HEK293 (cell line): ENCODE measurements at regions not wholly inside any gene's neighbourhood (a gene's known extent, or its start where the extent isn't known, plus 50 kb on each side); places are given as distances from the start of the nearest gene placed in this dataset.

Experiments used
- CTCF ChIA-PET: fragments of 350-600 bp; formaldehyde crosslinking; extraction: SDS; loops from one replicate; lab custom pipeline; 2021; ENCODE audit warnings: antibody characterized with exemption; lab: Yijun Ruan, JAX
- POLR2A ChIA-PET: fragments of 300-600 bp; formaldehyde crosslinking; extraction: SDS; loops from one replicate; lab custom pipeline; 2020; ENCODE audit warnings: antibody characterized with exemption, inconsistent platforms; lab: Yijun Ruan, JAX
- H3K27ac ChIP-seq: fragments of 200-500 bp; sonication (Bioruptor generic); 2 replicates; pipeline ENCODE4 v1.5.1; 2014; ENCODE audit warnings: low read depth, low read length, control low read depth, inconsistent platforms; ENCODE audit errors: extremely low read depth
- H3K36me3 ChIP-seq, 2 experiments: fragments of 200-500 bp in 1 of 2; sonication (Bioruptor generic) in 1 of 2; 1 replicate in 1 of 2; 2 replicates in 1 of 2; pipeline ENCODE4 v1.5.1; 2014 to 2017; ENCODE audit warnings: inconsistent platforms in 2 of 2, low read length in 2 of 2; ENCODE audit not compliant: control insufficient read depth in 2 of 2, insufficient read depth in 1 of 2
- H3K4me1 ChIP-seq: fragments of 200-500 bp; sonication (Bioruptor generic); 2 replicates; pipeline ENCODE4 v1.5.1; 2014; ENCODE audit warnings: mild to moderate bottlenecking, low read length, inconsistent platforms; ENCODE audit not compliant: control insufficient read depth, insufficient read depth
- H3K4me3 ChIP-seq: 2 replicates; pipeline ENCODE4 v1.5.1; 2011; ENCODE audit warnings: low read depth, mild to moderate bottlenecking, control low read depth, low read length, moderate library complexity
- H3K9me3 ChIP-seq: fragments of 200-500 bp; sonication (Bioruptor generic); 2 replicates; pipeline ENCODE4 v1.5.1; 2014; ENCODE audit warnings: low read depth, low read length, inconsistent platforms; ENCODE audit not compliant: control insufficient read depth, insufficient read depth
- EGR2 ChIP-seq: fragments of 450-650 bp; formaldehyde crosslinking; IDR thresholded peaks from 2 replicates; pipeline ENCODE4 v1.5.1; 2016; ENCODE audit warnings: low read depth, missing biosample characterization, missing genetic modification characterization
- OSR2 ChIP-seq: fragments of 450-650 bp; formaldehyde crosslinking; IDR thresholded peaks from 2 replicates; pipeline ENCODE4 v1.5.1; 2016; ENCODE audit warnings: missing biosample characterization, missing genetic modification characterization
- SALL2 ChIP-seq: fragments of 450-650 bp; formaldehyde crosslinking; IDR thresholded peaks from 2 replicates; pipeline ENCODE4 v1.5.0; 2017; ENCODE audit warnings: missing biosample characterization, mild to moderate bottlenecking, missing genetic modification characterization, borderline replicate concordance
- WT1 ChIP-seq: fragments of 450-650 bp; formaldehyde crosslinking; IDR thresholded peaks from 2 replicates; pipeline ENCODE4 v1.5.1; 2016; ENCODE audit warnings: missing biosample characterization, missing genetic modification characterization
- ZBTB8A ChIP-seq: fragments of 450-650 bp; formaldehyde crosslinking; IDR thresholded peaks from 2 replicates; pipeline ENCODE4 v1.5.1; 2016; ENCODE audit warnings: missing biosample characterization, missing genetic modification characterization
- ZFP37 ChIP-seq: fragments of 450-650 bp; formaldehyde crosslinking; IDR thresholded peaks from 2 replicates; pipeline ENCODE4 v1.5.1; 2016; ENCODE audit warnings: missing biosample characterization, missing genetic modification characterization
- ZIC2 ChIP-seq: fragments of 450-650 bp; formaldehyde crosslinking; IDR thresholded peaks from 2 replicates; pipeline ENCODE4 v1.5.1; 2016; ENCODE audit warnings: missing biosample characterization, missing genetic modification characterization
- ZNF140 ChIP-seq: fragments of 450-650 bp; formaldehyde crosslinking; IDR thresholded peaks from 2 replicates; pipeline ENCODE4 v1.5.1; 2016; ENCODE audit warnings: missing biosample characterization, missing genetic modification characterization
- ZNF146 ChIP-seq: fragments of 450-650 bp; formaldehyde crosslinking; IDR thresholded peaks from 2 replicates; pipeline ENCODE4 v1.5.1; 2016; ENCODE audit warnings: missing biosample characterization, missing genetic modification characterization
- ZNF221 ChIP-seq: fragments of 450-650 bp; formaldehyde crosslinking; IDR thresholded peaks from 2 replicates; pipeline ENCODE4 v1.5.1; 2017; ENCODE audit warnings: missing biosample characterization, missing genetic modification characterization, borderline replicate concordance
- ZNF223 ChIP-seq: fragments of 450-650 bp; formaldehyde crosslinking; IDR thresholded peaks from 2 replicates; pipeline ENCODE4 v1.5.1; 2016; ENCODE audit warnings: missing biosample characterization, missing genetic modification characterization
- ZNF248 ChIP-seq: fragments of 450-650 bp; formaldehyde crosslinking; IDR thresholded peaks from 2 replicates; pipeline ENCODE4 v1.5.1; 2017; ENCODE audit warnings: missing biosample characterization, missing genetic modification characterization
- ZNF302 ChIP-seq: fragments of 450-650 bp; formaldehyde crosslinking; IDR thresholded peaks from 2 replicates; pipeline ENCODE4 v1.5.1; 2016; ENCODE audit warnings: missing biosample characterization, missing genetic modification characterization, low read depth
- ZNF350 ChIP-seq: fragments of 450-650 bp; formaldehyde crosslinking; IDR thresholded peaks from 2 replicates; pipeline ENCODE4 v1.5.0; 2017; ENCODE audit warnings: missing biosample characterization, mild to moderate bottlenecking, missing genetic modification characterization
- ZNF394 ChIP-seq: fragments of 450-650 bp; formaldehyde crosslinking; IDR thresholded peaks from 2 replicates; pipeline ENCODE4 v1.5.1; 2016; ENCODE audit warnings: missing biosample characterization, missing genetic modification characterization, mild to moderate bottlenecking, moderate library complexity, borderline replicate concordance
- ZNF433 ChIP-seq: fragments of 450-650 bp; formaldehyde crosslinking; IDR thresholded peaks from 2 replicates; pipeline ENCODE4 v1.5.1; 2016; ENCODE audit warnings: missing biosample characterization, missing genetic modification characterization, low read depth
- ZNF473 ChIP-seq: fragments of 450-650 bp; formaldehyde crosslinking; IDR thresholded peaks from 2 replicates; pipeline ENCODE4 v1.5.1; 2017; ENCODE audit warnings: missing biosample characterization, missing genetic modification characterization
- ZNF555 ChIP-seq: fragments of 450-650 bp; formaldehyde crosslinking; conservative IDR thresholded peaks from 2 replicates; pipeline ENCODE4 v1.5.1; 2017; ENCODE audit warnings: missing biosample characterization, mild to moderate bottlenecking, missing genetic modification characterization, inconsistent platforms
- ZNF768 ChIP-seq: fragments of 450-650 bp; formaldehyde crosslinking; IDR thresholded peaks from 2 replicates; pipeline ENCODE4 v1.5.1; 2018; ENCODE audit warnings: missing biosample characterization, mild to moderate bottlenecking, missing genetic modification characterization
- ZNF792 ChIP-seq: fragments of 450-650 bp; formaldehyde crosslinking; IDR thresholded peaks from 2 replicates; pipeline ENCODE4 v1.5.1; 2016; ENCODE audit warnings: missing biosample characterization, missing genetic modification characterization
- ZXDB ChIP-seq: fragments of 450-650 bp; formaldehyde crosslinking; IDR thresholded peaks from 2 replicates; pipeline ENCODE4 v1.5.1; 2016; ENCODE audit warnings: missing biosample characterization, missing genetic modification characterization
- TF ChIP-seq, protein P1 (sequence below): fragments of 450-650 bp; formaldehyde crosslinking; IDR thresholded peaks from 2 replicates; pipeline ENCODE4 v1.5.0; 2017; ENCODE audit warnings: missing biosample characterization, missing genetic modification characterization, borderline replicate concordance
- TF ChIP-seq, protein P2 (sequence below): fragments of 450-650 bp; formaldehyde crosslinking; IDR thresholded peaks from 2 replicates; pipeline ENCODE4 v1.5.1; 2016; ENCODE audit warnings: missing biosample characterization, missing genetic modification characterization

DNA sequence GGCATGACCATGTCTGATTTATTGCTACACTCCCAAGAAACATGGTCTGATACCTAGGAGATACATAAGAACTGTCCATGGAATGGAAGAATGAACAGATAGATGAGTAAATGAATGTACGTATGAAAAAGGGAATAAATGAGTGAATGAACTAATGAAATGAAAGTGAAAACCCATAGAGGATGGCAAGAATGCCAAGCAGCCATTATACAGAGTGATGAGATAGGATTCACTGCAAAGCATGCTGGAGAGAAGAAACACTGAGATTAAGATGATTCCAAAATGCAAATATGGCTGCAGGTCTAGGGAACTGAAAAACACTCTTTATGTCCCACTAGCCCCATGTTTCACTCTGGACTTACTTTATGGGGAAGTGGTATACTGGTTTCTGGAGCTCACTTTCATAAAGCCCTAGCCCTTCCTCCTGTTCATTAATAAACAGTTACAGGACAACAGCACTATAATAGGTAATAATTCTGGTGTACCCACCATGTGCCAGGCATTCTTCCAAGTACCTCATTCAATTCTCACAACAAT lies 170.3 kb upstream of the RAD23B start:
- CTCF ChIA-PET, result no interaction called here
- POLR2A ChIA-PET, result no interaction called here
- no peak for TF ChIP-seq ZNF555 (tag by site-specific recombination)

DNA sequence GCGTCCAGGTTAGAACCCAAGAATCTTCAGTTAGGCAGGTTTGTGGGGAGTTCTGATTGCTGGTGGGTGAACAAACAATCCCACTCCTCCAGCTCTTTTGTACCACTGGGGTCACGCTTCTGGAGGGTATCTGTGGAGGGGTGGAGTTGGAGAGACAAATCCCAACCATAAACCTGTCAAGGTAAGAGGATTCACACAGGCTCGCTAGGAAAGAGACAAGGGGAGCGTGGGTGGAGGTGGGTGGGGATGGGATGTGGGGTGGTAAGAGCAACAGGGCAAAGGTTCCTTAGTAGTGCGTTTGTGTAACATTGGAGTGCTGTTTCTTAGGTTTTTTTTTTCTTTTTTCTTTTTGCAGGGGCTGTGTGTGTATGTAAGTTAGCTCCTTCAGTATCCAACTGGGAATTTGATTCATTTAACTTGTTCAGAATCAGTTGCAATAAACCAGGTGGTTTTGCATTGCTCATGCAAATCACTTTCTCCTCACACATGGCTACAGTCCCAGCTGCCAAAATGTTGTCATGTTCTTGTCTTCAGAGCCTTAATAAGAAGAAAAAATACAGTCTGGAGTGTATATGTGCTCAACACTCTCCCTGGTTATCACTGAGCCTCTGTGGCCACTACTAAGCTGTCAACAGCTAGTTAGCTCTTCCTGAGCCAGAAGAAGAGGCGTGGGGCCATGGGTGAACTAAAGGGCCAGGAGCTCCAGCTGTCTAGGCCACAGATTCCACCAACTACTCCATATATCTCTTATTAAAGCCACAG lies 164.0 kb upstream of the RAD23B start:
- ChIA-PET CTCF (interaction anchor here (2.9 kb wide), 1 partner anchor 19 kb away, joined by 8 read pairs; no protein-coding TSS in a partner anchor), POLR2A (no interaction called here)
- no peaks in the 10 kb centered on the region for H3K36me3 ChIP-seq
- H3K9me3 ChIP-seq, result no peaks in the 10 kb centered on the region
- no peak overlapping the region for H3K4me3 ChIP-seq
- no peak overlapping the region for H3K27ac ChIP-seq
- no peak for TF ChIP-seq ZNF146
- TF ChIP-seq EGR2 (tag by site-specific recombination), result peak; percentile 64
- TF ChIP-seq ZNF248, result no peak
- TF ChIP-seq ZNF140 (tag by site-specific recombination), result no peak
- no peak for TF ChIP-seq ZIC2 (tag by site-specific recombination)
- TF ChIP-seq OSR2 (tag by site-specific recombination), result no peak
- no peak for TF ChIP-seq ZBTB8A
- TF ChIP-seq, all 188 proteins: peak for 1
- no peaks in the 10 kb centered on the region for H3K4me1 ChIP-seq

More for the DNA sequence above, 170.3 kb upstream of the RAD23B start:
- Histone ChIP-seq H3K4me1 (no peaks in the 10 kb centered on the region), H3K9me3 (no peaks in the 10 kb centered on the region), H3K4me3 (no peak overlapping the region), H3K36me3 (no peaks in the 10 kb centered on the region), H3K27ac (no peak overlapping the region)

DNA sequence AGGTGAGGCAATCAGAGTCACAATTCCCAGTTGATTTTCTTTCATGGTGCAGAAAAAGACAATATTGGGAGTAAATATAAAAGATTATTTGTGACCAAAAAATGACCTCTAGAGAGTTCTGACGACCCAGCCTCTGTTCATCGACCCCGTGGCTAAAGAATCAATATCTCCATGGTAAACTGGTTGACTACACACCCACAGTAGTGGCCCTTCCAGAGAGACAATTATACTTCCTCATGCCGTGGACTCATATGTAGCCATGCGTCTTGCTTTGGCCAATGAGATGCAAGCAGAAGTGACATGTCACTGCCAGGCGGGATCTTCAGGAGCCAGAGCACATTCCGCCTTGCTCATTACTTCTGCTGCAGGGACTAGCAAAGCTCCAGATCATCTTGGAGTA lies 163.3 kb upstream of the RAD23B start:
- Histone ChIP-seq H3K36me3 (no peaks in the 10 kb centered on the region), H3K27ac (no peak overlapping the region), H3K4me3 (no peak overlapping the region), H3K4me1 (no peaks in the 10 kb centered on the region), H3K9me3 (no peaks in the 10 kb centered on the region)
- TF ChIP-seq ZNF394 (tag by site-specific recombination), result no peak
- no peak for TF ChIP-seq ZFP37
- no peak for TF ChIP-seq ZNF433 (tag by site-specific recombination)
- no peak for TF ChIP-seq ZNF302 (tag by site-specific recombination)
- TF ChIP-seq ZNF350 (tag by site-specific recombination), result no peak
- TF ChIP-seq WT1 (tag by site-specific recombination), result no peak
- no peak for TF ChIP-seq ZNF223
- TF ChIP-seq SALL2, result no peak
- TF ChIP-seq ZNF473 (tag by site-specific recombination), result no peak
- no peak for TF ChIP-seq ZNF221 (tag by site-specific recombination)
- no peak for TF ChIP-seq ZXDB (tag by site-specific recombination)
- TF ChIP-seq, protein P1, sequence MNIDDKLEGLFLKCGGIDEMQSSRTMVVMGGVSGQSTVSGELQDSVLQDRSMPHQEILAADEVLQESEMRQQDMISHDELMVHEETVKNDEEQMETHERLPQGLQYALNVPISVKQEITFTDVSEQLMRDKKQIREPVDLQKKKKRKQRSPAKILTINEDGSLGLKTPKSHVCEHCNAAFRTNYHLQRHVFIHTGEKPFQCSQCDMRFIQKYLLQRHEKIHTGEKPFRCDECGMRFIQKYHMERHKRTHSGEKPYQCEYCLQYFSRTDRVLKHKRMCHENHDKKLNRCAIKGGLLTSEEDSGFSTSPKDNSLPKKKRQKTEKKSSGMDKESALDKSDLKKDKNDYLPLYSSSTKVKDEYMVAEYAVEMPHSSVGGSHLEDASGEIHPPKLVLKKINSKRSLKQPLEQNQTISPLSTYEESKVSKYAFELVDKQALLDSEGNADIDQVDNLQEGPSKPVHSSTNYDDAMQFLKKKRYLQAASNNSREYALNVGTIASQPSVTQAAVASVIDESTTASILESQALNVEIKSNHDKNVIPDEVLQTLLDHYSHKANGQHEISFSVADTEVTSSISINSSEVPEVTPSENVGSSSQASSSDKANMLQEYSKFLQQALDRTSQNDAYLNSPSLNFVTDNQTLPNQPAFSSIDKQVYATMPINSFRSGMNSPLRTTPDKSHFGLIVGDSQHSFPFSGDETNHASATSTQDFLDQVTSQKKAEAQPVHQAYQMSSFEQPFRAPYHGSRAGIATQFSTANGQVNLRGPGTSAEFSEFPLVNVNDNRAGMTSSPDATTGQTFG (tag by site-specific recombination), result no peak
- TF ChIP-seq ZNF792, result no peak
- TF ChIP-seq, protein P2, sequence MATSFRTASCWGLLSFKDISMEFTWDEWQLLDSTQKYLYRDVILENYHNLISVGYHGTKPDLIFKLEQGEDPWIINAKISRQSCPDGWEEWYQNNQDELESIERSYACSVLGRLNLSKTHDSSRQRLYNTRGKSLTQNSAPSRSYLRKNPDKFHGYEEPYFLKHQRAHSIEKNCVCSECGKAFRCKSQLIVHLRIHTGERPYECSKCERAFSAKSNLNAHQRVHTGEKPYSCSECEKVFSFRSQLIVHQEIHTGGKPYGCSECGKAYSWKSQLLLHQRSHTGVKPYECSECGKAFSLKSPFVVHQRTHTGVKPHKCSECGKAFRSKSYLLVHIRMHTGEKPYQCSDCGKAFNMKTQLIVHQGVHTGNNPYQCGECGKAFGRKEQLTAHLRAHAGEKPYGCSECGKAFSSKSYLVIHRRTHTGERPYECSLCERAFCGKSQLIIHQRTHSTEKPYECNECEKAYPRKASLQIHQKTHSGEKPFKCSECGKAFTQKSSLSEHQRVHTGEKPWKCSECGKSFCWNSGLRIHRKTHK (tag by site-specific recombination), result no peak
- TF ChIP-seq ZNF768, result no peak
- ChIA-PET POLR2A (no interaction called here), CTCF (interaction anchor here (2.9 kb wide), 1 partner anchor 18 kb away, joined by 8 read pairs; no protein-coding TSS in a partner anchor)
